HL-60 (cell line): ENCODE measurements at regions not wholly inside any gene's neighbourhood (a gene's known extent, or its start where the extent isn't known, plus 50 kb on each side); places are given as distances from the start of the nearest gene placed in this dataset.

Experiments used
- DNase-seq, 2 experiments: peaks; one replicate each; pipeline ENCODE4 v3.0.0-alpha.2; 2010 to 2020; ENCODE audit warnings: low read depth in 1 of 2, low spot score in 1 of 2
- H3K27ac ChIP-seq: fragments of 250-450 bp; sonication (Bioruptor Pico); replicated peaks from 2 replicates; pipeline ENCODE4 v1.5.1; 2020; ENCODE audit warnings: mild to moderate bottlenecking, moderate library complexity
- H3K27me3 ChIP-seq: fragments of 250-450 bp; sonication (Bioruptor Pico); 2 replicates; pipeline ENCODE4 v1.5.1; 2021; ENCODE audit warnings: mild to moderate bottlenecking, moderate library complexity; ENCODE audit not compliant: insufficient read depth, poor library complexity, severe bottlenecking
- H3K4me3 ChIP-seq: replicated peaks from 2 replicates; pipeline ENCODE4 v1.5.1; 2011; ENCODE audit warnings: mild to moderate bottlenecking, control low read depth, low read length; ENCODE audit not compliant: insufficient read depth
- CTCF ChIP-seq: IDR thresholded peaks from one replicate; pipeline ENCODE4 v1.5.1; 2011; ENCODE audit warnings: low read length, control low read depth, inconsistent platforms; ENCODE audit not compliant: insufficient read depth
- GABPA ChIP-seq: IDR thresholded peaks from 2 replicates; pipeline ENCODE4 v1.6.1; 2012; ENCODE audit warnings: low read depth
- POLR2AphosphoS5 ChIP-seq: IDR thresholded peaks from 2 replicates; pipeline ENCODE4 v1.6.1; 2012; ENCODE audit warnings: low read depth
- REST ChIP-seq: IDR thresholded peaks from 2 replicates; pipeline ENCODE4 v1.6.1; 2012; ENCODE audit warnings: low read depth; ENCODE audit not compliant: insufficient replicate concordance
- SPI1 ChIP-seq: IDR thresholded peaks from 2 replicates; pipeline ENCODE4 v1.6.1; 2012; ENCODE audit warnings: low read depth, mild to moderate bottlenecking, borderline replicate concordance

- no peak overlapping the region for H3K27ac ChIP-seq
- H3K4me3 ChIP-seq = no peak overlapping the region
- DNase-seq = no peak
- no peak for TF ChIP-seq GABPA
- TF ChIP-seq CTCF = no peak
- no peak for TF ChIP-seq POLR2AphosphoS5
- no peak for TF ChIP-seq SPI1
- TF ChIP-seq REST = no peak
- no peaks in the 10 kb centered on the region for H3K27me3 ChIP-seq
These were observed 171.9 kb upstream of the RAB4A start for GRCh38 chr1:229098903-229099578.

DNA sequence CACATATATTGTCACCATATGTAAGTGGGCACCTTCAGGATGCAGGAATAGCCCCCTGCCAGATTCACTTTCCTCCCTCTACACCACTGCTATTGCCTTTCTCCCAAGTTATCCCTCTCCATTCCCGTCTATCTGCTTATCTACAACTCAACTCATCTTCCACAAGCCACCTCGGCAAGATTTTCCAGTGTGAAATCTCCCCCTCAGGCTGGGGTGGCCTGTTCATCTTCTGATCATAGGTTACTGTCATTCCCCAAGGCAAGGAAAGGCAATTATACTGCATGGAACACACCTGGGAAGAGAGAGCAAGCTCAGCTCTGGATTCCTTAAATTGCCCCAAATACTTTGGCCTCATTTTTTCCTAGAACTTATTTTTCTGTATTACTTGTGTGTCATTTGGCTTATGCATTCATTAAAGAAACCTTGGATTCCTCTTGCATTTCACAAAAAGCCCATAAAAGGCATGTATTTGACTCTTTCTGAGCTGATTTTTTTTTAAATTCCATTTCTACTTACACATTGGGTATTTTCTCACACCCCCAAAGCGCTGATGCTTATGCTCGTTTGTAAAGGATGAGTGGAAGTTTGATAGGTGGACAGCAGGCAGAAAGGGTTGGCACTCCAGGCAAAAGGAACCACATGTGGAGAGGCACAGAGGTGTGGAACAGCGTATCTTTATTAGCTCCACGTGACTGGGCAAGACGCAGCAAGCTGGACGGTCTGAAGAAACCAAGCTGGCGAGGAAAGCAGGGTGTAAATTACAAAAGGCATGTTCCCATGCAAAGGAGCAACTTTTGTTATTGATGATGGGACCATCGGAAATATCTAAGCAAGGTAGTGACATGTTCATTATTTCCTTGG lies 169.7 kb upstream of the RAB4A start:
- no peak overlapping the region for H3K27ac ChIP-seq
- no peaks in the 10 kb centered on the region for H3K27me3 ChIP-seq
- DNase-seq = no peak
- TF ChIP-seq CTCF = no peak
- no peak for TF ChIP-seq POLR2AphosphoS5
- no peak for TF ChIP-seq GABPA
- TF ChIP-seq SPI1 = no peak
- no peak for TF ChIP-seq REST
- no peak overlapping the region for H3K4me3 ChIP-seq

DNA sequence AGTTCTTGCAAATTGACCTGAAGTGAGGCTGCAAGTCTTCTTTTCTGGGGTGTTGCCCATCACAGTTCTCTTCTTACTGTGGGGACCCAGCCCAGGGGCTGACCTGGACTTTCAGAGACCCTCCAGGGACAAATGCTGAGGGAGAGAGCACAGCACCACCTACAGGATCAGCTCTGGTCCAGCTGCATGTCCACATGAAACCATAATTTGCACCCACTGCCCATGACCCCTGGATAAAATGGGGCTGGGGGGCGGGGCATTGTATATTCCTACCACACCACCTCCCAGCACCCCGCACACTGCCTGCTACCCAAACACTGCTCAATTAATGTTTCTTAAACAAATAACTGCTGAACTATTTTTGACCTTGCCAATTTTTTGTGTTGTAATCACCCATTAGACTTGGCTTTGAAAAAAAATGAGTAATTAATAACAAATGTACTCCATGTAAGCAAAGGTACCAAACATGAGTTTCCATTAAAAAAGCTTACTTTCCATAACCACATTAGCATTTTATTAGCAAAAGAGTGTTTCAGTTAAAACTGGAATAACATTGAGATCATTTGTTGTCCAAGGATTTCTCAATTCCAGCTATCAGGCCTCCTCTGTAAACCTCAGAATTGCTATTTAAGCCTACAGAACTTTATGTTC lies 168.0 kb upstream of the RAB4A start:
- Histone ChIP-seq H3K4me3 (no peak overlapping the region), H3K27ac (no peak overlapping the region), H3K27me3 (no peaks in the 10 kb centered on the region)
- no peak for DNase-seq
- TF ChIP-seq POLR2AphosphoS5 (no peak), CTCF (no peak), REST (no peak), GABPA (no peak), SPI1 (no peak)
